H9 (cell line): ENCODE measurements at regions not wholly inside any gene's neighbourhood (a gene's known extent, or its start where the extent isn't known, plus 50 kb on each side); places are given as distances from the start of the nearest gene placed in this dataset.

Experiments used
- DNase-seq: peaks from one replicate; pipeline ENCODE4 v3.0.0-alpha.2; 2017
- H2AFZ ChIP-seq: one replicate; pipeline ENCODE4 v1.6.1; 2013; ENCODE audit warnings: mild to moderate bottlenecking, low read length, control low read depth, moderate library complexity
- H2AK5ac ChIP-seq: 2 replicates; pipeline ENCODE4 v1.6.1; 2013; ENCODE audit warnings: low read length, control low read depth, mixed read lengths; ENCODE audit not compliant: insufficient read length
- H2BK120ac ChIP-seq: one replicate; pipeline ENCODE4 v1.6.1; 2013; ENCODE audit warnings: low read depth, mild to moderate bottlenecking, low read length, control low read depth, inconsistent platforms; ENCODE audit not compliant: poor library complexity, severe bottlenecking
- H2BK12ac ChIP-seq: 2 replicates; pipeline ENCODE4 v1.6.1; 2013; ENCODE audit warnings: low read length, control low read depth, mixed read lengths, low read depth; ENCODE audit not compliant: insufficient read length
- H2BK15ac ChIP-seq: 2 replicates; pipeline ENCODE4 v1.6.1; 2013; ENCODE audit warnings: low read depth, low read length, control low read depth
- H2BK20ac ChIP-seq: one replicate; pipeline ENCODE4 v1.6.1; 2013; ENCODE audit warnings: low read depth, mild to moderate bottlenecking, low read length, control low read depth, inconsistent platforms; ENCODE audit not compliant: poor library complexity, severe bottlenecking
- H2BK5ac ChIP-seq: 2 replicates; pipeline ENCODE4 v1.6.1; 2013; ENCODE audit warnings: low read length, control low read depth, mixed read lengths; ENCODE audit not compliant: insufficient read length
- H3K14ac ChIP-seq: 2 replicates; pipeline ENCODE4 v1.6.1; 2013; ENCODE audit warnings: low read length, control low read depth; ENCODE audit not compliant: insufficient read depth
- H3K18ac ChIP-seq: 2 replicates; pipeline ENCODE4 v1.6.1; 2013; ENCODE audit warnings: low read depth, mild to moderate bottlenecking, mixed read lengths, low read length, control low read depth; ENCODE audit not compliant: insufficient read length
- H3K23ac ChIP-seq: 2 replicates; pipeline ENCODE4 v1.6.1; 2013; ENCODE audit warnings: low read length, control low read depth, mixed read lengths, low read depth; ENCODE audit not compliant: insufficient read length
- H3K23me2 ChIP-seq: 2 replicates; pipeline ENCODE4 v1.6.1; 2013; ENCODE audit warnings: low read depth, mild to moderate bottlenecking, mixed read lengths, low read length, control low read depth; ENCODE audit not compliant: insufficient read length, poor library complexity, severe bottlenecking
- H3K27ac ChIP-seq: 2 replicates; pipeline ENCODE4 v1.5.1; 2013; ENCODE audit warnings: low read length, control low read depth, mixed read lengths, low read depth; ENCODE audit not compliant: insufficient read length
- H3K27me3 ChIP-seq: 2 replicates; pipeline ENCODE4 v1.6.1; 2013; ENCODE audit warnings: low read length, control low read depth, inconsistent platforms; ENCODE audit not compliant: insufficient read depth
- H3K4ac ChIP-seq: 2 replicates; pipeline ENCODE4 v1.6.1; 2013; ENCODE audit warnings: low read depth, mild to moderate bottlenecking, control low read depth, inconsistent platforms, low read length, moderate library complexity
- H3K4me1 ChIP-seq: 2 replicates; pipeline ENCODE4 v1.6.1; 2013; ENCODE audit warnings: low read length, control low read depth, inconsistent platforms; ENCODE audit not compliant: insufficient read depth
- H3K4me2 ChIP-seq: 2 replicates; pipeline ENCODE4 v1.6.1; 2013; ENCODE audit warnings: low read length, control low read depth, mixed read lengths; ENCODE audit not compliant: insufficient read length, insufficient read depth
- H3K56ac ChIP-seq: 2 replicates; pipeline ENCODE4 v1.6.1; 2013; ENCODE audit warnings: low read depth, mild to moderate bottlenecking, mixed read lengths, low read length, control low read depth; ENCODE audit not compliant: insufficient read length
- H3K79me1 ChIP-seq: 2 replicates; pipeline ENCODE4 v1.6.1; 2013; ENCODE audit warnings: low read depth, mild to moderate bottlenecking, moderate library complexity, low read length, control low read depth, inconsistent platforms; ENCODE audit not compliant: insufficient read depth, poor library complexity, severe bottlenecking
- H3K79me2 ChIP-seq: 2 replicates; pipeline ENCODE4 v1.6.1; 2013; ENCODE audit warnings: low read length, control low read depth, inconsistent platforms; ENCODE audit not compliant: insufficient read depth
- H3K9ac ChIP-seq: 2 replicates; pipeline ENCODE4 v1.6.1; 2013; ENCODE audit warnings: low read length, control low read depth, mixed read lengths; ENCODE audit not compliant: insufficient read length; ENCODE audit errors: extremely low read depth
- H3K9me3 ChIP-seq: one replicate; pipeline ENCODE4 v1.6.1; 2013; ENCODE audit warnings: low read depth, low read length, inconsistent platforms; ENCODE audit not compliant: control insufficient read depth
- H3T11ph ChIP-seq: one replicate; pipeline ENCODE4 v1.6.1; 2013; ENCODE audit warnings: mild to moderate bottlenecking, low read length, control low read depth, inconsistent platforms
- H4K20me1 ChIP-seq: one replicate; pipeline ENCODE4 v1.6.1; 2013; ENCODE audit not compliant: control insufficient read depth, insufficient read length, insufficient read depth
- H4K5ac ChIP-seq: 2 replicates; pipeline ENCODE4 v1.6.1; 2013; ENCODE audit warnings: low read depth, mild to moderate bottlenecking, mixed read lengths, low read length, control low read depth; ENCODE audit not compliant: insufficient read length
- H4K8ac ChIP-seq: replicated peaks from 2 replicates; pipeline ENCODE4 v1.6.1; 2013; ENCODE audit warnings: low read length, control low read depth, mixed read lengths, low read depth; ENCODE audit not compliant: insufficient read length
- H4K91ac ChIP-seq: 2 replicates; pipeline ENCODE4 v1.6.1; 2013; ENCODE audit warnings: low read depth, mild to moderate bottlenecking, moderate library complexity, mixed read lengths, low read length, control low read depth; ENCODE audit not compliant: insufficient read length
- H3K27ac Mint-ChIP-seq, 3 experiments: 2 replicates in 2 of 3; 3 replicates in 1 of 3; pipeline ENCODE4 v1.8.0; 2020 to 2021; ENCODE audit warnings: mixed read lengths in 3 of 3, mild to moderate bottlenecking in 1 of 3, moderate library complexity in 1 of 3
- H3K27me3 Mint-ChIP-seq: 2 replicates; pipeline ENCODE4 v1.8.0; 2021; ENCODE audit warnings: low read depth, mild to moderate bottlenecking, moderate library complexity, mixed read lengths
- H3K36me3 Mint-ChIP-seq, 3 experiments: 2 replicates in 2 of 3; 3 replicates in 1 of 3; pipeline ENCODE4 v1.8.0; 2020 to 2021; ENCODE audit warnings: low read depth in 3 of 3, mixed read lengths in 3 of 3; ENCODE audit not compliant: insufficient read depth in 1 of 3
- H3K4me1 Mint-ChIP-seq, 2 experiments: 2 replicates each; pipeline ENCODE4 v1.8.0; 2020; ENCODE audit warnings: mixed read lengths in 2 of 2
- H3K4me3 Mint-ChIP-seq, 2 experiments: 2 replicates in 1 of 2; 3 replicates in 1 of 2; pipeline ENCODE4 v1.8.0; 2020 to 2021; ENCODE audit warnings: mild to moderate bottlenecking in 2 of 2, mixed read lengths in 2 of 2, moderate library complexity in 1 of 2
- H3K9me3 Mint-ChIP-seq, 2 experiments: 2 replicates in 1 of 2; 3 replicates in 1 of 2; pipeline ENCODE4 v1.8.0; 2020; ENCODE audit warnings: mild to moderate bottlenecking in 2 of 2, mixed read lengths in 2 of 2, moderate library complexity in 1 of 2
- WGBS: extraction: QIAGEN DNeasy Blood & Tissue Kit; methylation state at CpG from one replicate; pipeline ENCODE4 v1.1.7; 2013; ENCODE audit warnings: missing lambda C conversion rate, low lambda C conversion rate, mixed read lengths; ENCODE audit not compliant: insufficient read length; ENCODE audit errors: extremely low coverage; 5-methylcytosine and 5-hydroxymethylcytosine counted together
- TF ChIP-seq, protein P1 (sequence below): fragments of 200-600 bp; sonication (generic); conservative IDR thresholded peaks from 3 replicates; pipeline ENCODE4 v1.8.0; 2021; ENCODE audit warnings: antibody characterized with exemption, mild to moderate bottlenecking

- no peak overlapping the region for H2BK12ac ChIP-seq
- H3K27ac ChIP-seq, result no peak overlapping the region
- no peak overlapping the region for H4K5ac ChIP-seq
- no peak overlapping the region for H3K9ac ChIP-seq
- TF ChIP-seq, protein P1, sequence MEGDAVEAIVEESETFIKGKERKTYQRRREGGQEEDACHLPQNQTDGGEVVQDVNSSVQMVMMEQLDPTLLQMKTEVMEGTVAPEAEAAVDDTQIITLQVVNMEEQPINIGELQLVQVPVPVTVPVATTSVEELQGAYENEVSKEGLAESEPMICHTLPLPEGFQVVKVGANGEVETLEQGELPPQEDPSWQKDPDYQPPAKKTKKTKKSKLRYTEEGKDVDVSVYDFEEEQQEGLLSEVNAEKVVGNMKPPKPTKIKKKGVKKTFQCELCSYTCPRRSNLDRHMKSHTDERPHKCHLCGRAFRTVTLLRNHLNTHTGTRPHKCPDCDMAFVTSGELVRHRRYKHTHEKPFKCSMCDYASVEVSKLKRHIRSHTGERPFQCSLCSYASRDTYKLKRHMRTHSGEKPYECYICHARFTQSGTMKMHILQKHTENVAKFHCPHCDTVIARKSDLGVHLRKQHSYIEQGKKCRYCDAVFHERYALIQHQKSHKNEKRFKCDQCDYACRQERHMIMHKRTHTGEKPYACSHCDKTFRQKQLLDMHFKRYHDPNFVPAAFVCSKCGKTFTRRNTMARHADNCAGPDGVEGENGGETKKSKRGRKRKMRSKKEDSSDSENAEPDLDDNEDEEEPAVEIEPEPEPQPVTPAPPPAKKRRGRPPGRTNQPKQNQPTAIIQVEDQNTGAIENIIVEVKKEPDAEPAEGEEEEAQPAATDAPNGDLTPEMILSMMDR, result no peak
- Mint-ChIP-seq H3K4me3 (no peak overlapping the region), H3K9me3 (no peaks in the 10 kb centered on the region; a peak in 1 of 5 replicates), H3K27ac (no peak overlapping the region), H3K27me3 (no peaks in the 10 kb centered on the region), H3K36me3 (no peaks in the 10 kb centered on the region), H3K4me1 (peaks cover 7% of the 10 kb centered on the region in 2 experiments)
- no peaks in the 10 kb centered on the region for H3K9me3 ChIP-seq
- H3K23ac ChIP-seq, result no peak overlapping the region
- H3K23me2 ChIP-seq, result no peaks in the 10 kb centered on the region
- no peak overlapping the region for H3K18ac ChIP-seq
- no peak overlapping the region for H2BK15ac ChIP-seq
- no peak overlapping the region for H2AFZ ChIP-seq
- no peak overlapping the region for H3K4me2 ChIP-seq
- no peak overlapping the region for H2BK20ac ChIP-seq
- H3T11ph ChIP-seq, result no peak overlapping the region
- H2AK5ac ChIP-seq, result no peak overlapping the region
- no peak overlapping the region for H2BK120ac ChIP-seq
- DNase-seq, result no peak
- no peaks in the 10 kb centered on the region for H3K27me3 ChIP-seq
- H3K79me2 ChIP-seq, result no peaks in the 10 kb centered on the region
- H4K8ac ChIP-seq, result no peak overlapping the region
- no CpG with 5 or more reads among the region's 3 CpGs for WGBS
- H2BK5ac ChIP-seq, result no peak overlapping the region
- no peaks in the 10 kb centered on the region for H4K20me1 ChIP-seq
- no peaks in the 10 kb centered on the region for H3K4me1 ChIP-seq
- no peak overlapping the region for H3K14ac ChIP-seq
- no peak overlapping the region for H4K91ac ChIP-seq
- no peaks in the 10 kb centered on the region for H3K79me1 ChIP-seq
- H3K4ac ChIP-seq, result no peak overlapping the region
- H3K56ac ChIP-seq, result no peak overlapping the region
Observed at GRCh38 chr1:219292999-219293398, 119.3 kb downstream of the LYPLAL1 start.
